ENCODE measurements at regions not wholly inside any gene's neighbourhood (a gene's known extent, or its start where the extent isn't known, plus 50 kb on each side); places are given as distances from the start of the nearest gene placed in this dataset.

- H3K4me3 ChIP-seq (ENCODE audit: low read depth, low read length): no peak overlapping the region
Observed at GRCh38 chr9:89985068-89985467, 380.3 kb downstream of the GADD45G start.

- no peak overlapping the region for H3K4me3 ChIP-seq (ENCODE audit: low read depth, low read length)
Observed at GRCh38 chr9:89986190-89986589, 381.4 kb downstream of the GADD45G start.

DNA sequence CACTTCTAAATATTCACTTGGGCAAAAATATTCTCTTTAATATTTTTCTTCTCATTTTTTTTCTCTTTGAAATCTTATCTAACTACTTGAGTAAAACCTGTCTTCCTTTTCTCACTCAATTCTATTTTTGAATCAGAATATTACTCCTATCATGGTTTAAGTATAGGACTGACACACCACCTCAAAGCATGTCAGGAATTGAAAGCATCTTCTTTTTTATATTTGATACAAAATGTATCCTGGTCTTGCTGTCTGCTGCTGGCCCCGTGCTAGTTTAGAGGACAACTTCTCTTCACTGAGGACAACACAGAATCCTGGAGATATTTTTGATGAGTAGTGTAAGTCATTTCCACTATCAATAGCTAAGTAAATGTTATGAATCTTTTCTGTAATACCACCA, 383.6 kb downstream of the GADD45G start:
- no peak overlapping the region for H3K4me3 ChIP-seq (ENCODE audit: low read depth, low read length)

DNA sequence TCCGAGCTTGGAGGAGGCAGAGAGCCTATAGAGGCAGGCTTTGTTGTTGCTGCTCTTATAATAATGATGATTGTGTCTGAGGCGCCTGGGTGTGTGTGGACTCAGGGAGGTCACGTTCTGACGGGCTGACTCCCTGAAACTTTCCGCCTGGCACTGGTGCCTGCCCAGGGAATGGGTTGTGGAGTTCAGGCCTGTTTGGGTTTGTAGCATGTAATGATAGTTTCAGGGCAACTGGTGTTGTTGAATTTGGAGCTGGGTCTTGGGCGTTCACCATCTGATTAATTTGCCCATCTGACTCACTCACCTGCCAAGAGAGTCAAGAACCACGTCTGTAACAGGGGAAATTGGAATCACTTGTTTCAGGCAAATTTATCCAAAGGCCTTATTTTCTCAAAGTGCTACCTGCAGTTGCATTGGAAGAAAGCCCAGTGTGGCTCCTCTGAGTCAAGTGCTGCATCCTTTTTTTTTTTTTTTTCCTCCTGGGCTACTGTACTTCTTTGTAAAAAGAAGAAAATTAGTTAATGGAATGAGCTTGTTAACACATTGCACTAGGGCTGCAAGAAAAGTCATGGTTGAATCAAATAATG, 386.5 kb downstream of the GADD45G start:
- no peak overlapping the region for H3K4me3 ChIP-seq (ENCODE audit: low read depth, low read length)

- H3K4me3 ChIP-seq (ENCODE audit: low read depth, low read length): no peak overlapping the region
Observed at GRCh38 chr9:89992326-89993198, 387.8 kb downstream of the GADD45G start.

DNA sequence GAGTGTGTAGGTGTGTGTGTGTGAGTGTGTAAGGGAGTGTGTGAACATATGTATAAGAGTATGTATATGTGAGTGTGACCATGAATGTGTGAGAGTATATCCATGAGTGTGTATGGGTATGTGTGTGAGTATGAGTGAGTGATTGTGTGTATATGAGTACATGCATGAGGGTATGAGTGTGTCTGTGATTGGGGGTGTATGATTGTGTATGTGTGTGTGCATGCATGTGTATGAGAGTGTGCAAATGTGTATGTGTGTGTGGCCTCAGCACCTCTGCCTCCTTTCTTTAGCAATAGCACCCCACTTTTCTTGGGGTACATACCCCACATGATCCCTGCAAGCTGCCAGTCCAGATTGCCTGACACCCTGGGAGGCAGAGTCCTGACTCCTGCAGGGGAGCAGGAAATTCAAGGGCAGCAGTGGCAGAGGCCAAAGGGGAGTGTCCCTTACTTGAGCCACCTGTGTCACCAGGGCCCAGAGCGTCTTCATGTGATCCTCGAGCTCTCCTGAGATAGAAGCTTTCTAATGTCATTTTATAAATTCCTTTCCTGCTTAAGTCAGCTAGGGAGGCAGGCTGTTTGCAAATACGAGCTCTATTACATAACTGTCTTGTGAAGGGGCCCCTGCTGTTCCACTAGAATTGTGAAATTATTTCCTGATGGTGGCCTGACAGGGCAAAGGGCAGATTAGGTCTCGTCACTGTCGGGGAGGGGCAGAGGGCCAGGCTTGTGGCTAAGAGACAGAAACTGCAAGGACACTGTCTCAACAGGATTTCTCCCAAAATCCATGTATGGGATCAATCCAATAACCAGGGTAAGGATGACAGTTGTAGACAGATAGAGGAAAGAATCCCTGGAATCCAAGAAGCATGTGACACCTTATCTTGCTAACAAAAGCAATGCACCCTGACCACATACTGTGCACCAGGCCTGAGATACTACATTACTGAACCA, 389.1 kb downstream of the GADD45G start:
- no peak overlapping the region for H3K4me3 ChIP-seq (ENCODE audit: low read depth, low read length)

- H3K4me3 ChIP-seq (ENCODE audit: low read depth, low read length): no peak overlapping the region
Observed at GRCh38 chr9:89994988-89995613, 390.3 kb downstream of the GADD45G start.

GRCh38 chr9:89996116-89996515, 391.3 kb downstream of the GADD45G start:
- H3K4me3 ChIP-seq (ENCODE audit: low read depth, low read length): no peak overlapping the region

GRCh38 chr9:89996773-89997172, 392.0 kb downstream of the GADD45G start:
- H3K4me3 ChIP-seq (ENCODE audit: low read depth, low read length): no peak overlapping the region

DNA sequence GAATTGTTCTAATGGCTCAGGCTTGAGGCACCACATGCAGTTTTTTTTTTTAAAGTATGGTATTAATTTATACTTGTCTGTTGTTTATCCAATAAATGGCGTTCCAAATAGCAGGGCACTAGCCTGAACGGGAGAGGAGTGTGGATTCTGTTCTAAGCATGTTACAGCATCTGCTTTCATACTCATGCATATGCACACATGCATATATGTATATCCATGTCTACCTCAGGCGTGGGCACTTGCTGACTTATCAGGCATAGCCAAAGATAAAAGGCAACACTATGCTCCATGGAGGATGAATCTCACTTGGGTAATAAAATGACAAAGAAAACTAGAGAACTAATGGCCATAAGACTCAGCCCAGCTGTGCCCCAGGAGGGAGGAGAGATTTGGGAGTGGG, 393.8 kb downstream of the GADD45G start:
- no peak overlapping the region for H3K4me3 ChIP-seq (ENCODE audit: low read depth, low read length)

DNA sequence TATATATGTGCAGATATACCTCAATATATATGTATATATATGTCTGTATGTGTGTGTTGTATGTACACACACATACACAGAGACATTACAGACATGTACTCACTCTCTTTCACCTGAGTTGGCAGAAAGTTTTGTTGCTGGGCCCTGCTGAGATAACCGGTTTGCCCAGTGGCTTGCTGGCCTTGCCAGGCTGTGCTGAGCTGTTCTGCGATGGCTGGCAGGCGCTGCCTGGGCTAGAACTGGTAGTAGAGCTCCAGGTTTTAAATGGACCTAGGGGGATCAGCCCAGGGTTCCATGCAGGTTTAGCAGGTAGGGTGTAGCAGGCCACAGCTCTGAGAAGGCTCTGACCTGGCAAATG, 394.3 kb downstream of the GADD45G start:
- no peak overlapping the region for H3K4me3 ChIP-seq (ENCODE audit: low read depth, low read length)

GRCh38 chr9:89999534-90000370, 394.9 kb downstream of the GADD45G start:
- no peak overlapping the region for H3K4me3 ChIP-seq (ENCODE audit: low read depth, low read length)

DNA sequence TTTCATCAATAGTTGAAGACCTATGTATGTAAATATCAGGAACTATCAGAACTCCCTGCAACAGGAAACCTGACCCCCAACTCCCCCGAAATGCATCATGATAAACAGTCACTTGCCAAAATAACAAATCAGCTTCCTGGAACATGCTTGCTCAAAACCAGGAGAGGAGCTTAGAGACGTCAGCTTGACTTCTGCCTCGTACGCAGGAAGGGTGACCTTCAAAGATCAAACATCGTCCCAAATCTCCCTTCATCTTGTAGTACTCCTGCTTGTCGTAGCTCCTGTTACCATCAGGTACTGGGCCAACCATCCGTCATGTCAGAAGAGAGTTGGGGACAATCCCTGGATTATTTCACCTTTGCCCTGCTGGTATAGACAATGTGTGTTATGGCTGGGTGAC, 396.1 kb downstream of the GADD45G start:
- no peak overlapping the region for H3K4me3 ChIP-seq (ENCODE audit: low read depth, low read length)

DNA sequence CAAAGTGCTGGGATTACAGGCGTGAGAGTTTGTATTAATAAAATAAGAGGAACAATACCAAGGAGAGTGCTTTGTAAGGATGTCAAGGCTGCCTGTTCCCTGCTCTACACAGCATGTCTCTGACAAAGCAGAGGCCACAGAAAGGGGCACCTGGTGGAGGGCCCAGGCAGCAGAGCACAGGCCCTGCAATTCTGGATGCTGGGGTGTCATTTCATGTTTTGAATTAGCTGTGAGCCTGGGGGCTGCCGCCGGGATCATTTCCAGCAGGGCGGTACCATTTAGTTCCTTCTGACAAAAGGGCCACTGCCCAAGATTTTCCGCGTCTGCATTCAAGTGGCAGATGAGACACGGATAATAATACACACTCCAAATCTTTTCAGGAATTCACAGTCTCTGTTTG, 396.9 kb downstream of the GADD45G start:
- no peak overlapping the region for H3K4me3 ChIP-seq (ENCODE audit: low read depth, low read length)

GRCh38 chr9:90002397-90003271, 397.8 kb downstream of the GADD45G start:
- H3K4me3 ChIP-seq (ENCODE audit: low read depth, low read length): no peak overlapping the region

DNA sequence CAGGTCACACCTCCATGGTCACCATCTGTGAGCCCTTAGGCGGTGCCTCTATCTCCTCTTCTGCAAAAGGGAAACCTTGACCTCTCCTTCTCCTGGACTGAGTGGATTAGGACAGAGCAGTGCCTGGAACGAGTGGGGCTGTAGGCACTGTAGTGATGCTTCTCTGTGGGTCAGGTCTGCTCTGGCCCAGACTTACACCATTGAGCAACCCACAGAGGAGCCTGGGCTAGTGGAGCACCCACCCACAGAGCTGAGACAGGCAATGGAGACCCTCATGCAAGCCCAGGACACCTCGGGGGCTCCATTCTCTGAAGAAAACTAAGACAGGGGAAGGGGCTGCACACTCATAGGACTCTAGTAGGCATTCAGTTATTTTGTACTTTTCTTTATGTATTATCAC, 400.6 kb downstream of the GADD45G start:
- no peak overlapping the region for H3K4me3 ChIP-seq (ENCODE audit: low read depth, low read length)

GRCh38 chr9:90007516-90008440, 403.0 kb downstream of the GADD45G start:
- H3K4me3 ChIP-seq (ENCODE audit: low read depth, low read length): no peak overlapping the region

DNA sequence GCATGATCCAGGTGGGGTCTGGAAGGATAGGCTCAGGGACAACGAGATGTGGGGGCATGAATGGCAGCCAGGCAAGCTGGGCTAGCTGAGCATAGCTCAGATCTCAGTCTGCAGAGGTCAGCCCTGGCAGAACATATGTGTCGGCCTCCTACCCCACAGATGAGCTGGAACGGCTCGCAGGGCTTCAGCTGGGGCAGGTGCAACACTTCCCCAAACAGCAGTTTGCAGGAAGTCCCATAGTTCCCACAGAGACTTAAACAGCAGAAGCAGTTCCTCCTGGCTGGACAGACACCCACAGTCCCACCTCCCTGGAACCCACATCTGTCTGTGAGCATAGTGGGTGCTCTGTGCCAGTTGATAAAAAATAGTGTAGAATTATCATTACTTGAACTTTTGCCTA, 404.6 kb downstream of the GADD45G start:
- no peak overlapping the region for H3K4me3 ChIP-seq (ENCODE audit: low read depth, low read length)
